GM23338 (cell line): ENCODE measurements at regions not wholly inside any gene's neighbourhood (a gene's known extent, or its start where the extent isn't known, plus 50 kb on each side); places are given as distances from the start of the nearest gene placed in this dataset.

ENCODE experiments used
- ATAC-seq: fragments of 200-7000 bp; cut with Tn5 transposase; 3 replicates; pipeline ENCODE4 v1.9.1; 2020
- DNase-seq: peaks from one replicate; pipeline ENCODE4 v3.0.0-alpha.2; 2015; ENCODE audit warnings: low spot score
- H2AFZ ChIP-seq: fragments of 200-600 bp; sonication (generic); 2 replicates; pipeline ENCODE4 v1.8.0; 2016; ENCODE audit warnings: antibody characterized with exemption, mild to moderate bottlenecking, moderate library complexity
- H3F3A ChIP-seq: fragments of 200-600 bp; sonication (generic); replicated peaks from 2 replicates; pipeline ENCODE4 v1.8.0; 2017; ENCODE audit warnings: antibody characterized with exemption, mixed run types, low read depth
- H3K27ac ChIP-seq: fragments of 200-600 bp; sonication (generic); 2 replicates; pipeline ENCODE4 v1.6.1; 2016; ENCODE audit warnings: low read depth
- H3K27me3 ChIP-seq: fragments of 200-600 bp; sonication (generic); 2 replicates; pipeline ENCODE4 v1.8.0; 2016; ENCODE audit warnings: mild to moderate bottlenecking, mixed run types, moderate library complexity; ENCODE audit not compliant: insufficient read depth
- H3K36me3 ChIP-seq: fragments of 200-600 bp; sonication (generic); 2 replicates; pipeline ENCODE4 v1.8.0; 2016; ENCODE audit warnings: mild to moderate bottlenecking; ENCODE audit not compliant: insufficient read depth
- H3K4me1 ChIP-seq: fragments of 200-600 bp; sonication (generic); 2 replicates; pipeline ENCODE4 v1.8.0; 2016; ENCODE audit warnings: mild to moderate bottlenecking, moderate library complexity; ENCODE audit not compliant: insufficient read depth
- H3K4me2 ChIP-seq: fragments of 200-600 bp; sonication (generic); 2 replicates; pipeline ENCODE4 v1.7.1; 2017; ENCODE audit warnings: mixed run types
- H3K4me3 ChIP-seq: fragments of 200-600 bp; sonication (generic); 2 replicates; pipeline ENCODE4 v1.6.1; 2016; ENCODE audit warnings: mixed run types
- H3K79me2 ChIP-seq: fragments of 200-600 bp; sonication (generic); replicated peaks from 2 replicates; pipeline ENCODE4 v1.8.0; 2017; ENCODE audit warnings: mild to moderate bottlenecking; ENCODE audit not compliant: insufficient read depth
- H3K9me2 ChIP-seq: fragments of 200-600 bp; sonication (generic); 2 replicates; pipeline ENCODE4 v1.8.0; 2017; ENCODE audit not compliant: insufficient read depth
- H4K20me1 ChIP-seq: fragments of 200-600 bp; sonication (generic); replicated peaks from 2 replicates; pipeline ENCODE4 v1.8.0; 2017; ENCODE audit warnings: mild to moderate bottlenecking; ENCODE audit not compliant: insufficient read depth
- H3K27ac Mint-ChIP-seq: 2 replicates; pipeline ENCODE4 v1.8.0; 2020; ENCODE audit warnings: inconsistent platforms, mild to moderate bottlenecking, moderate library complexity, mixed read lengths
- H3K27me3 Mint-ChIP-seq: 3 replicates; pipeline ENCODE4 v1.8.0; 2022; ENCODE audit warnings: low read depth, mild to moderate bottlenecking, moderate library complexity, mixed read lengths, inconsistent platforms; ENCODE audit not compliant: insufficient read depth, poor library complexity
- H3K36me3 Mint-ChIP-seq: 3 replicates; pipeline ENCODE4 v1.8.0; 2021; ENCODE audit warnings: low read depth, mild to moderate bottlenecking, inconsistent platforms, moderate library complexity, mixed read lengths
- H3K4me1 Mint-ChIP-seq: 3 replicates; pipeline ENCODE4 v1.8.0; 2020; ENCODE audit warnings: mild to moderate bottlenecking, inconsistent platforms, mixed read lengths
- H3K4me3 Mint-ChIP-seq: 3 replicates; pipeline ENCODE4 v1.8.0; 2021; ENCODE audit warnings: moderate library complexity, mild to moderate bottlenecking, inconsistent platforms, mixed read lengths
- H3K9me3 Mint-ChIP-seq: 3 replicates; pipeline ENCODE4 v1.8.0; 2020; ENCODE audit warnings: moderate library complexity, mild to moderate bottlenecking, inconsistent platforms, mixed read lengths
- CREB1 ChIP-seq: fragments of 250-450 bp; sonication (Bioruptor Pico); IDR thresholded peaks from 2 replicates; pipeline ENCODE4 v1.5.0; 2020; ENCODE audit warnings: low read depth, mild to moderate bottlenecking, moderate library complexity
- CTCF ChIP-seq, 2 experiments: fragments of 200-600 bp in 1 of 2; sonication (generic) in 1 of 2; conservative IDR thresholded peaks; 2 replicates each; pipeline versions ENCODE4 v1.5.1 to v1.6.1; 2016 to 2017; ENCODE audit warnings: antibody characterized with exemption in 2 of 2, low read depth in 2 of 2, mild to moderate bottlenecking in 2 of 2, moderate library complexity in 1 of 2
- ETS1 ChIP-seq: IDR thresholded peaks from 2 replicates; pipeline ENCODE4 v1.6.1; 2016; ENCODE audit warnings: antibody characterized with exemption
- EZH2phosphoT487 ChIP-seq: fragments of 200-600 bp; sonication (generic); IDR thresholded peaks from one replicate; pipeline ENCODE4 v1.8.1; 2018; ENCODE audit warnings: antibody characterized with exemption; ENCODE audit not compliant: unreplicated experiment
- JUNB ChIP-seq: IDR thresholded peaks from one replicate; pipeline ENCODE4 v1.6.1; 2016; ENCODE audit warnings: antibody characterized with exemption; ENCODE audit not compliant: unreplicated experiment
- NANOG ChIP-seq: IDR thresholded peaks from 2 replicates; pipeline ENCODE4 v1.6.1; 2016; ENCODE audit warnings: antibody characterized with exemption, borderline replicate concordance
- REST ChIP-seq: IDR thresholded peaks from one replicate; pipeline ENCODE4 v1.6.1; 2018; ENCODE audit warnings: antibody characterized with exemption; ENCODE audit not compliant: unreplicated experiment
- ZNF114 ChIP-seq: fragments of 250-450 bp; sonication (Bioruptor Pico); IDR thresholded peaks from 2 replicates; pipeline ENCODE4 v1.5.0; 2020; ENCODE audit warnings: mild to moderate bottlenecking, moderate library complexity
- ZNF331 ChIP-seq: fragments of 250-450 bp; sonication (Bioruptor Pico); IDR thresholded peaks from 2 replicates; pipeline ENCODE4 v1.5.0; 2020; ENCODE audit warnings: low read depth, mild to moderate bottlenecking, moderate library complexity

GRCh38 chr10:93248583-93249227, 175.0 kb downstream of the CYP26A1 start:
- no peaks in the 10 kb centered on the region for H3K79me2 ChIP-seq
- no peak overlapping the region for H3K4me3 ChIP-seq
- Mint-ChIP-seq H3K4me3 (no peak overlapping the region), H3K36me3 (no peaks in the 10 kb centered on the region), H3K4me1 (peaks cover 11% of the 10 kb centered on the region), H3K27ac (no peak overlapping the region), H3K9me3 (no peaks in the 10 kb centered on the region; the same call in 2 of the 3 replicates), H3K27me3 (peaks cover 3% of the 10 kb centered on the region)
- H2AFZ ChIP-seq, result peak overlapping the region; percentile 66
- H3K4me2 ChIP-seq, result no peak overlapping the region
- no peaks in the 10 kb centered on the region for H3K27me3 ChIP-seq
- no peaks in the 10 kb centered on the region for H4K20me1 ChIP-seq
- DNase-seq (no peak), ATAC-seq (peak; percentile 36)
- H3K4me1 ChIP-seq, result peaks cover 6% of the 10 kb centered on the region
- TF ChIP-seq CTCF (conservative IDR thresholded peaks at IDR 0.05; ENCODE audit: low read depth in 2 of 2), result no peak
- TF ChIP-seq REST, result no peak
- no peak for TF ChIP-seq EZH2phosphoT487
- H3F3A ChIP-seq, result no peaks in the 10 kb centered on the region
- H3K36me3 ChIP-seq, result no peaks in the 10 kb centered on the region
- no peak overlapping the region for H3K27ac ChIP-seq
- H3K9me2 ChIP-seq, result peaks cover 8% of the 10 kb centered on the region; the same call in 1 of the 2 replicates

- Histone ChIP-seq H3K9me2 (peaks cover 8% of the 10 kb centered on the region; the same call in 1 of the 2 replicates), H4K20me1 (no peaks in the 10 kb centered on the region), H3K4me3 (no peak overlapping the region), H3K36me3 (no peaks in the 10 kb centered on the region), H3K79me2 (no peaks in the 10 kb centered on the region), H2AFZ (0 out of 2 replicates have a peak overlapping the region, but pooled peaks have one; percentile 64), H3K27ac (no peak overlapping the region), H3F3A (no peaks in the 10 kb centered on the region), H3K4me2 (no peak overlapping the region), H3K4me1 (peaks cover 13% of the 10 kb centered on the region), H3K27me3 (no peaks in the 10 kb centered on the region)
- H3K27me3 Mint-ChIP-seq, result peaks cover 3% of the 10 kb centered on the region
- no peak for ATAC-seq
- DNase-seq, result no peak
- no peak overlapping the region for H3K27ac Mint-ChIP-seq
- H3K36me3 Mint-ChIP-seq, result no peaks in the 10 kb centered on the region
- H3K4me3 Mint-ChIP-seq, result no peak overlapping the region
- H3K4me1 Mint-ChIP-seq, result peaks cover 11% of the 10 kb centered on the region
- H3K9me3 Mint-ChIP-seq, result no peaks in the 10 kb centered on the region; the same call in 2 of the 3 replicates
- TF ChIP-seq CTCF (conservative IDR thresholded peaks at IDR 0.05; ENCODE audit: low read depth in 2 of 2) (no peak), ZNF331 (CRISPR knock-in tag) (no peak), ETS1 (no peak), ZNF114 (CRISPR knock-in tag) (no peak), CREB1 (CRISPR knock-in tag) (no peak), NANOG (no peak), JUNB (no peak), REST (no peak)
These were observed 176.3 kb downstream of the CYP26A1 start for GRCh38 chr10:93250010-93250409.
